ENCODE measurements at regions not wholly inside any gene's neighbourhood (a gene's known extent, or its start where the extent isn't known, plus 50 kb on each side); places are given as distances from the start of the nearest gene placed in this dataset.

DNA sequence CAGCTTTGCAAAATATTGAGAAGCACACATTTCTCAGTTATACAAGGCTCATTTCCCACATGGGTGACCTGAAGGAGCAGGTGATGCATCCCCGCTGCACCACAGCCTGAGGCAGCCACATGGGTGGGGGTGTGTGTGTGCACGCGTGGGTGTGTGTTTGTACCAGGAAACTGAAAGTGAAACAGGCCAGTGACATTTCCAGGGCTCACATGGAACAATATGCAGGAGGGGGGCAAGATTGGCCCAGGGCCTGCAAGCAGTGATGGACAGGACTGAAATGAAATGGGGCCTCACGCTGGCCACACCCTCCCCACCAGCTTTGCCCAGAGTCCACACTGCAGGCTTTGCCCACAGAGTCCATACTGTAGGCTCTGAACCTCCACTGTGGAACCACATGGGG is 154.2 kb upstream of the PARP11 start:
- Histone ChIP-seq H3K4me3 (replicated peaks in 1 of 2; ENCODE audit: low read depth in 1 of 2, low read length in 2 of 2) (no peak overlapping the region), H2AFZ (ENCODE audit: low read depth, low read length, poor library complexity, severe bottlenecking) (no peak overlapping the region), H4K20me1 (ENCODE audit: insufficient read depth) (no peaks in the 10 kb centered on the region), H3K4me2 (ENCODE audit: low read length) (no peak overlapping the region), H3K27ac (ENCODE audit: low read depth, low read length) (no peak overlapping the region), H3K27me3 (ENCODE audit: insufficient read depth, low read length) (peaks cover 14% of the 10 kb centered on the region; the same call in 1 of the 2 replicates), H3K4me1 (ENCODE audit: control insufficient read depth in 1 of 2, insufficient read depth in 2 of 2, low read length in 2 of 2) (peaks cover 6 to 20% of the 10 kb centered on the region in 2 experiments), H3K9me2 (ENCODE audit: insufficient read depth) (no peaks in the 10 kb centered on the region), H3K9me3 (ENCODE audit: control insufficient read depth in 1 of 2, insufficient read depth in 1 of 2, low read depth in 1 of 2, low read length in 2 of 2) (no peaks in the 10 kb centered on the region), H3K9ac (ENCODE audit: low read length) (no peak overlapping the region), H3K79me2 (ENCODE audit: insufficient read depth, low read length) (no peaks in the 10 kb centered on the region), H3K36me3 (ENCODE audit: control insufficient read depth in 1 of 2, insufficient read depth in 2 of 2, low read length in 2 of 2) (no peaks in the 10 kb centered on the region)
- ChIA-PET POLR2A (no interaction called here), RAD21 (ENCODE audit: low non-redundant PET in 1 of 2, low total read pairs in 2 of 2, uncharacterized antibody in 2 of 2, unreplicated experiment in 2 of 2) (no interaction called here), CTCF (interaction anchor here (1.7 kb wide), 1 partner anchor 249 kb away, joined by 3 read pairs; no protein-coding TSS in a partner anchor)
- TF ChIP-seq, protein P1, sequence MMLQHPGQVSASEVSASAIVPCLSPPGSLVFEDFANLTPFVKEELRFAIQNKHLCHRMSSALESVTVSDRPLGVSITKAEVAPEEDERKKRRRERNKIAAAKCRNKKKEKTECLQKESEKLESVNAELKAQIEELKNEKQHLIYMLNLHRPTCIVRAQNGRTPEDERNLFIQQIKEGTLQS (IDR thresholded peaks at IDR 0.05), result no peak
- TF ChIP-seq YY1 (IDR thresholded peaks at IDR 0.05; ENCODE audit: extremely low read depth, insufficient replicate concordance, low read depth, low read length) (no peak), ZNF274 (IDR thresholded peaks at IDR 0.05; ENCODE audit: low read depth, low read length) (no peak), CBX3 (IDR thresholded peaks at IDR 0.05; ENCODE audit: low read depth) (no peak), ELF1 (IDR thresholded peaks at IDR 0.05; ENCODE audit: borderline replicate concordance, low read depth) (no peak), CEBPB (IDR thresholded peaks at IDR 0.05; ENCODE audit: low read depth) (no peak), POLR2AphosphoS5 (IDR thresholded peaks at IDR 0.05; ENCODE audit: low read depth, low read length) (no peak), SRF (IDR thresholded peaks at IDR 0.05; ENCODE audit: low read depth) (no peak), JUND (IDR thresholded peaks at IDR 0.05) (no peak), SIN3A (IDR thresholded peaks at IDR 0.05; ENCODE audit: low read depth) (no peak), FOSL1 (IDR thresholded peaks at IDR 0.05; ENCODE audit: low read depth) (no peak), RAD21 (IDR thresholded peaks at IDR 0.05; ENCODE audit: low read depth) (no peak), POLR2A (IDR thresholded peaks at IDR 0.05; ENCODE audit: borderline replicate concordance, extremely low read depth, insufficient read depth, insufficient read length) (no peak)
- TF ChIP-seq, protein P2, sequence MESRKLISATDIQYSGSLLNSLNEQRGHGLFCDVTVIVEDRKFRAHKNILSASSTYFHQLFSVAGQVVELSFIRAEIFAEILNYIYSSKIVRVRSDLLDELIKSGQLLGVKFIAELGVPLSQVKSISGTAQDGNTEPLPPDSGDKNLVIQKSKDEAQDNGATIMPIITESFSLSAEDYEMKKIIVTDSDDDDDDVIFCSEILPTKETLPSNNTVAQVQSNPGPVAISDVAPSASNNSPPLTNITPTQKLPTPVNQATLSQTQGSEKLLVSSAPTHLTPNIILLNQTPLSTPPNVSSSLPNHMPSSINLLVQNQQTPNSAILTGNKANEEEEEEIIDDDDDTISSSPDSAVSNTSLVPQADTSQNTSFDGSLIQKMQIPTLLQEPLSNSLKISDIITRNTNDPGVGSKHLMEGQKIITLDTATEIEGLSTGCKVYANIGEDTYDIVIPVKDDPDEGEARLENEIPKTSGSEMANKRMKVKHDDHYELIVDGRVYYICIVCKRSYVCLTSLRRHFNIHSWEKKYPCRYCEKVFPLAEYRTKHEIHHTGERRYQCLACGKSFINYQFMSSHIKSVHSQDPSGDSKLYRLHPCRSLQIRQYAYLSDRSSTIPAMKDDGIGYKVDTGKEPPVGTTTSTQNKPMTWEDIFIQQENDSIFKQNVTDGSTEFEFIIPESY (IDR thresholded peaks at IDR 0.05; ENCODE audit: extremely low read depth, insufficient replicate concordance, low read length), result no peak
- TF ChIP-seq, protein P3, sequence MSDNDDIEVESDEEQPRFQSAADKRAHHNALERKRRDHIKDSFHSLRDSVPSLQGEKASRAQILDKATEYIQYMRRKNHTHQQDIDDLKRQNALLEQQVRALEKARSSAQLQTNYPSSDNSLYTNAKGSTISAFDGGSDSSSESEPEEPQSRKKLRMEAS (IDR thresholded peaks at IDR 0.05), result no peak
- intact Hi-C loops (cut with micrococcal nuclease), result no loop called here
- DNase-seq (ENCODE audit: low read depth, low spot score), result no peak
- BruUV-seq (replicated peaks), result no TSS peak
- ATAC-seq, result no peak

All from HCT116 (cell line).